MG63 (cell line): ENCODE measurements at regions not wholly inside any gene's neighbourhood (a gene's known extent, or its start where the extent isn't known, plus 50 kb on each side); places are given as distances from the start of the nearest gene placed in this dataset.

Experiments used
- DNase-seq: peaks from one replicate; pipeline ENCODE4 v3.0.0-alpha.2; 2020
- H3K27me3 ChIP-seq: fragments of 250-450 bp; sonication (Bioruptor Pico); 2 replicates; pipeline ENCODE4 v1.5.1; 2020; ENCODE audit warnings: mild to moderate bottlenecking, moderate library complexity
- H3K36me3 ChIP-seq: fragments of 250-450 bp; sonication (Bioruptor Pico); 2 replicates; pipeline ENCODE4 v1.5.1; 2020; ENCODE audit warnings: mild to moderate bottlenecking, moderate library complexity
- H3K4me3 ChIP-seq: fragments of 250-450 bp; sonication (Bioruptor Pico); 2 replicates; pipeline ENCODE4 v1.5.1; 2020; ENCODE audit warnings: mild to moderate bottlenecking, moderate library complexity
- H3K9me3 ChIP-seq: fragments of 250-450 bp; sonication (Bioruptor Pico); 2 replicates; pipeline ENCODE4 v1.5.1; 2020; ENCODE audit warnings: mild to moderate bottlenecking, moderate library complexity

DNA sequence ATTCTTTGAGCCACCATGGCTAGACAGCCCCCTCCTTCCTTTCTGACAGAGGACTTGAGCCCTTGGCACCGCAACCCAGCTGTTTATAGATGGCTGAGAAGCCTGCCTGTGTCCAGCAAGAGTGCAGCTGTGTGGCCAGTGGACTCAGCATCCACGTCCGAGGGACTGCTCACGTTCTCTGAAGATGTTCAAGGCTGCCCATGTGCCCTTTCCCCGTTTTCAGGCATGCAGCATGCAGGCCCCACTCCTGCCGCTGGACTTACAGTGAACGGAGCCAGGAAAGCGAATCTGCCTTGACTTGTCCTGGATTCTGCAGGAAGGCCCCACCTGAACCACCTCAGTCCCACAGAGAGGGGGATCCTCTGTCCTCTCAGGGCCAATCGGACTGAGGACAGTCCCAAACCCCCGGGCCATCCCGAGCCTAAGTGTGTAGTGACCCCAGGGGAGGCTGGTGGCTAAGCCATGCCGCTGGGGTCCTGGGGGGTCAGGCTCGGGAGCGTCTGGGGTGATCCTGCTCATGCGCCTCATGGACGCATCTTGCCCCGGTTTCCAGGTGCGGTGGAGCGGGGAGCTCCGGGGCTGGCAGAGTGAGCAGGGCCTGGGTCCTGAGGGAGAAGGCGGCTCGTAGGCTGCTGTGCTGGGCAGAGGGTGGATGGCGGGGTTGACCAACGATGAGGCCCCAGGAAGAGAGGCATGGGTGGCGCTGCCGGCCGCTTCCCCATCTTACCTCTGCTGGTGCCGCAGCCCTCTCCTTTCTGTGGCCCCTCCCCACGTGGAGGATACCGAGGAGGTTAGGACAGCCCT, 170.7 kb downstream of the CTTN start:
- H3K4me3 ChIP-seq: no peak overlapping the region
- DNase-seq: no peak
- H3K36me3 ChIP-seq: no peaks in the 10 kb centered on the region
- H3K9me3 ChIP-seq: no peaks in the 10 kb centered on the region
- H3K27me3 ChIP-seq: no peaks in the 10 kb centered on the region

DNA sequence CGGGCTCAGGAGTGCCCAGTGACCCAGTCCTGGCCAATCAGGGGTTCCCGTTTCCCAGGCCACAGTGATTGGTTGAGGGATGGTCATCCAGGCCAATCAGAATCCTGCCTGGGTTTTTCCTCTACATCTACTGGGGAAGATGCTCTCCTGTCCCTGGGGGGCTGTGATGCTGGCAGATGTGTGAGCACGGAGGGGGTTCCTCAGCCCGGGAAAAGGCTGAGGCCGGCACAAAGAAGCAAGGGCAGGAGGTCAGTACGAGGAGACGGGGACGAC, 171.2 kb downstream of the CTTN start:
- no peak for DNase-seq
- Histone ChIP-seq H3K9me3 (no peaks in the 10 kb centered on the region), H3K36me3 (no peaks in the 10 kb centered on the region), H3K27me3 (no peaks in the 10 kb centered on the region), H3K4me3 (no peak overlapping the region)

DNA sequence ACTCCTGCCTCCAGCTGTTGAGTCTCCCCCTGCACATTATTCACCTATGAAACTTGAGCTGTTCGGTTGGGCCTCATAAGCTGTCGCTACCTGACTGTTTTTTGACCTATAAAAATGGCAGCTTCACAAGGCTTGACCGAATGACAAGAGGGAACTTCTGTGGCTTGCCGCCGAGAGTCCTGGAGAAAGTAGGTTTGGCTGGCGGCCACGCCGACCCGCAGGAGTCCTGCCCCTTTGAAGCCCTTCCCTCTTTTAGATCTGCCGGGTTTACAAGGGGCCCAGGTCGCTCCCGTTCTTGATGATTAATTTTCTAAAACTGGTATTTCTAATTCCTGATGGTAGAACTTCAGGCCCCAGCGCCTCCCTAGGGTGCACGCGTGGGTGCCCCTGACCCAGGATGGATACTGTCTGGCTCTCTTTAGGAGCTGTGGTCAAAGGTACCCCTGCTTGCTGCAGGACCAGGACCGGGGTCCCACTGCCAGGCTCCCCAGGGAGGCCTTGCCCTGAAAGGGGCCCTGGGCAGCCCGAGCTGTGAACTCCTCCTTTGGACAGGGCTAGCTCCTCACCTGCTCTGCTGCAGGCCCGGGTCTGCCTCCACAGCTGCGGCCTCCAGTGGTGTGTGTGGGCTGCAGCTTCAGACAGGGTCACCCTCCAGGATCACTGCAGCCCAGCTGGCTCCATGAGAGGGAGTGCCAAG, 171.8 kb downstream of the CTTN start:
- H3K9me3 ChIP-seq: no peaks in the 10 kb centered on the region
- DNase-seq: no peak

DNA sequence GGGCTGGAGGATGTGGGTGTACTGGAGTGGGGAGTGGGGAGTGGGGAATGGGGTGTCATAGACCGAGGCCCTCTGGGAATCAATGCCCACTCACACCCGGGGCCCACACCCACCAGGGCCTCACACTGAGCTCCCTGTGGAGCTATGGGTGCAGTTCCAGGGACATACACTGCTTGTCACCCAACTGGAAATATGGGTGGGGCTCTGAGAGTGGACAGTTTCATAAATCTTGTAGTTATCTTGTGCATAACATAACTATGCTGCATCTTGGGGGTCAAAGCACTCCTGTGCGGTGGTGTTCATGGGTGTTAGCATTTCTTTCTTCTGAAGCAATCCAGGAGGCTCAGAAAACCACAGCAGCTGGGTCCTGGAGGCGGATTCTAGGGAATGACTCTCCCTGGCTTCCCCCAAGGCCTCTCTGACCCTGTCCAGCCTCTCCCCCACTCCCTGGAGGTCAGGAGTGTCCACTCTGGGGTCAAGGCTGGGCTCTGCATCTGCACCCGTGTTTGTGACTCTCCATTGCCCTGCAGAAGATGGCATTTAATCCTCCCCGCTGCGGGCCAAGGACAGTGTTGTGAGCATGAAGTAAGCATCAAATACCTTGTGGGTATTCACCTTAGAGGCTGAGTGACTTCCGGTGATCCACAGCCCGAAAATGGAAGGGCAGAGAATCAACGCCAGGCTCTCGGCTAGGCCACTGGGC, 172.5 kb downstream of the CTTN start:
- Histone ChIP-seq H3K9me3 (no peaks in the 10 kb centered on the region), H3K27me3 (no peaks in the 10 kb centered on the region), H3K36me3 (no peaks in the 10 kb centered on the region), H3K4me3 (no peak overlapping the region)
- no peak for DNase-seq

More for the DNA sequence above, 171.8 kb downstream of the CTTN start:
- H3K4me3 ChIP-seq: no peak overlapping the region
- no peaks in the 10 kb centered on the region for H3K27me3 ChIP-seq
- H3K36me3 ChIP-seq: no peaks in the 10 kb centered on the region

DNA sequence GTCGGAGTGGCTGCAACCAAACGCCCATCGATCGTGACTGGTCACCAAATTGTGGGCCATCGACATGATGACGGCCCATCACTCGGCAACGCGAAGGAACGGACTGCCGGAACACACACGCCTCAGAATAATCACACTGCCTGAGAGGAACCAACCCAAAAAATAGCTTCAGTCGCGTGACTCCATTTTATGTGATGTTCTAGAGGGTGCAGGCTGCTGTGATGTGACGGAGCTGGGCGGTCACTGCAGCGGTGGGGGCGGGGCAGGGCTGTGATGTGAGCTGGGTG, 174.6 kb downstream of the CTTN start:
- no peak overlapping the region for H3K4me3 ChIP-seq
- H3K27me3 ChIP-seq: no peaks in the 10 kb centered on the region
- no peaks in the 10 kb centered on the region for H3K9me3 ChIP-seq
- no peak for DNase-seq
- H3K36me3 ChIP-seq: no peaks in the 10 kb centered on the region

DNA sequence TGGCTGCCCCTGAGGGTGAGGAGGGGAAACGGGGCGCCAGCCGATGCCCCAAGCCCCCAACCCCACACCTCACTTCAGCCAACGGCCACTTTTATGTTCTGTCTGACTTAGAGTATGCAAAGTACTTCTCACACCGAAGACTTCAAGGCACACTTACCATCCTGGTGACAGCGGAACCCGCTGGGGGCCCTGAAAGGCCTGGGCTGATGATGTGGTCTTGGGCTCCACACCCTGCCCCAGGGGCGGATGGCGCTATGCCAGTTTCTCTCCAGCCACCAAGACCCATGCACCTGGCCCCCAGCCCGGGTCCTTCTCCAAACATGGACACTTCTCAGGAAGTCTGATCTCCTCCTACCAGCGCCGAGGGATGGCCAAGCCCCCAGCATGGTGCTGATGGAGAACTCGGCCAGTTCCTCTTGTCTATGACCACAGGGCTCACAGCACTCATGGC, 175.4 kb downstream of the CTTN start:
- Histone ChIP-seq H3K36me3 (no peaks in the 10 kb centered on the region), H3K9me3 (no peaks in the 10 kb centered on the region), H3K4me3 (no peak overlapping the region), H3K27me3 (no peaks in the 10 kb centered on the region)
- DNase-seq: no peak

DNA sequence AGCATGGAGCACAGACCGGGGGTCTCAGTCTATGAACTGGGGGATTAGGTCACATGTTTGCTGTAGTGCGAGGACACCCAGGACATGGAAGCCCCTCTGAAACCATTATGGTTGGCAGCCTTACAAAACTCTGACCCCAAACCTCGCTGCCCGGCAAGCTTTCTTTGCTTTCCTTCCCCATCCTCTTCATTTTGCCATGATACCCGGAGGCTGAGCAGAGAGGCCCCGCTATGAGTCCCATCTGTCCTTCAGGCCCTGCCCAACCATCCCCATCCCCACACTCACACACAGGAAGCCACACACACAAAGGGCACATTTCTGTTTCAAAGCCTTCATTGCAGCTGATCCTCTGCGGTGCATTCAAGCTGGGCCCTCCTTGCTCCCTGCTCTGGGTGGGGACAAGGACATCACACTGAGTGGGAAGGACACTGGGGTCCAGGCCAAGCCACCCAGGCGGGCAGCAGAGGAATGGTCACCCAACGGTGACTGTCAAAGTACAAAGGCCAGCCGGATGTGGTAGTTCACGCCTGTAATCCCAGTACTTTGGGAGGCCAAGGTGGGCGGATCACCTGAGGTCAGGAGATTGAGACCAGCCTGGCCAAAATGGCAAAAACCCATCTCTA, 176.5 kb downstream of the CTTN start:
- no peaks in the 10 kb centered on the region for H3K27me3 ChIP-seq
- no peaks in the 10 kb centered on the region for H3K9me3 ChIP-seq
- H3K36me3 ChIP-seq: no peaks in the 10 kb centered on the region
- DNase-seq: no peak
- no peak overlapping the region for H3K4me3 ChIP-seq

DNA sequence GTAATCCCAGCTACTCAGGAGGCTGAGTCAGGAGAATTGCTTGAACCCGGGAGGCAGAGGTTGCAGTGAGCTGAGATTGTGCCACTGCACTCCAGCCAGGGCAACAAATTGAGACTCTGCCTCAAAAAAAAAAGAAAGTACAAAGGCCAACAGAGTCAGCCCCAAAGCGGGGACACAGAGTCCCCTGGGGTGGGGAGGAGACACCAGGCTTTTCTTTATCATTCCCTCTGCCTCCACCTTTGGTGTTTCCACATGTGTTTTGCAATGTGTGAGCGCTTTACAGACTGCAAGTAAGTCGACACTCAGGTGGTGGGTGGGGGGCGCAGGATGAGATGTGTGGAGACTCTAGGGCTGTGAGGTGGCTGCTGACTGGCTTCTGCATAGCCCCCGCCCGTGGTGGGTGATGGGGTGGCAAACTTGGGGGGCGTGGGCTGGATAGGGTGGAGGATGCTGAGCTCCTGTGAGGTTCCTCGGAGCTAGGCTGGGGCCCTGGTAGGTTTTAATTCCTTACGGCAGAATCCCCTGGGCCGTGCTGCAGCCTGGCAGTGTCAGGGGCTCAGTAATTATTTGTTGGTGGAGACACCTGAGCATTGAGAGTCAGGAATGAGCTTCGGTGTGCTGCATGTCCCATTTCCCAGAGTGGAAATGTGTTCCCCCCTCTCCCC, 177.2 kb downstream of the CTTN start:
- Histone ChIP-seq H3K4me3 (no peak overlapping the region), H3K9me3 (no peaks in the 10 kb centered on the region), H3K27me3 (no peaks in the 10 kb centered on the region), H3K36me3 (no peaks in the 10 kb centered on the region)
- no peak for DNase-seq

DNA sequence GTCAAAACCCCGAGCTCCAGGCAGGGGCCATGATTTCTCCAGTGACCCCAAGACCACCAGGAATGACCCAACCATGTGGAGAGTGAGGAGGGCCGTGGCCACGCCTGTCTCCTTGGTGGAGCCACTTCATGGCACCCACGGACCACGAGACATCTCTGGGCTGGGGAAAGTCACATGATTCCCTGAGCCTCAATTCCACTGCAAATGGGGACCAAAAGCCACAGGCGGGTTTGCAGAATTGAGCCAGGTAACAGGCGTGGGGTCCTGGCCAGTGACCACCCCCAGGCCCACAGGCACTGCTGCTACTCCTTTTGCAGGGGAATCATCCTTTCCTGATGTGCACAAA, 178.9 kb downstream of the CTTN start:
- H3K27me3 ChIP-seq: no peaks in the 10 kb centered on the region
- H3K36me3 ChIP-seq: no peaks in the 10 kb centered on the region
- no peaks in the 10 kb centered on the region for H3K9me3 ChIP-seq
- no peak for DNase-seq
- no peak overlapping the region for H3K4me3 ChIP-seq

DNA sequence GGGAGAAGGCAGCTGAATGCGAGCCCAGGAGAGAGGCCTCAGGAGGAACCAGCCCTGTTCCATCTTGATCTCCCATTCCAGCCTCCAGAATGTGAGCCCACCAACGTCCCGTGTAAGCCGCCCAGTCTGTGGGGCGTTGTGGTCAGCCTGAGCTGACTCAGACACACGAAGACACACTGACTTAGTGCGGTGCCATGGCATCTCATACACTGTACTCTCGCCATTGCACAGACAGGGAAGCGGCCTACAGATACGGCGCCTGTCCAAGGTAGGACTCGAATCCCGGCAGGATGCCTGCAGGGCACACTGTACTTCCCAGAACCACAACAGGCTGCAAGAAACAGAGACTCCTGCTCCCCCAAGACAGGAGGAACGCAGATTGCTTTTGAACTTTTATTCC, 179.6 kb downstream of the CTTN start:
- Histone ChIP-seq H3K4me3 (no peak overlapping the region), H3K27me3 (no peaks in the 10 kb centered on the region), H3K36me3 (no peaks in the 10 kb centered on the region), H3K9me3 (no peaks in the 10 kb centered on the region)
- no peak for DNase-seq

DNA sequence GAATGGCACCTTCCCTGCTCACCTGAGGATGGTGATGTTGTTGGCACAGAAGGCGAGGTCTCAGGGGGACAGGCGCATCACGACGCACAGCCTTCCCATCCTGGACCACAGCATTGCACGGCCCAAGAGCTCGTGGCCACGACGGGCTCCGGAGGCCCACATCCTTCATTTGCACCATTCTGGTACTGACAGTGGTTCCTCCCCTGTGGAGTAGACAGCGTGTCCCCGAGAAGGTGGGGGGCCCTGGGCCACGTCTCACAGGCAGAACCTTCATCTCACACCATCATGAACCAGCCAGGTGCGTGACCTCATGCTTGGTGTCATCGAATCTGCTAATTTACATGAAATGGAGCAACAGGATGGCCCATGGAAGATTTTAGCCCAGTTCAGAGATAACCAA, 180.0 kb downstream of the CTTN start:
- no peaks in the 10 kb centered on the region for H3K9me3 ChIP-seq
- no peaks in the 10 kb centered on the region for H3K27me3 ChIP-seq
- DNase-seq: no peak
- no peaks in the 10 kb centered on the region for H3K36me3 ChIP-seq
- no peak overlapping the region for H3K4me3 ChIP-seq

DNA sequence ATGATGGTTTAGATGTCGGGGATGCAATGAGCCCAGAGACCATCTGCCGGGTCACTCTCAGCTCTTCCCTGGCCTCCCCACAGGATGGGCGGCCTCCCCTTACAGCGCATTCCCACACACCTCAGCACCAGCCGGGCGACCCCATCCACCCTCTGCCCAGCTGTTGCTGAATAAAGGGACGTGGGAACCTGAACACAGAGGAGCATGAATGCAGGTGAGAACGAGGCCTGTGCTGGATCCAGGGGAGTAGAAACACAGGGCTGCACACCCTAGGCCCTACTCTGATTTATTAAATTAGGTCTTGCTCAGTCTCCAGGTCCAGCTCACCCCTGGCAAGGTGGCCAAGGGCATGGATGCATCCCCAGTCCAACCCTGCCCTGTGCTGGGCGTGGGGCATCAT, 180.5 kb downstream of the CTTN start:
- Histone ChIP-seq H3K36me3 (no peaks in the 10 kb centered on the region), H3K4me3 (no peak overlapping the region), H3K9me3 (no peaks in the 10 kb centered on the region), H3K27me3 (no peaks in the 10 kb centered on the region)
- no peak for DNase-seq

DNA sequence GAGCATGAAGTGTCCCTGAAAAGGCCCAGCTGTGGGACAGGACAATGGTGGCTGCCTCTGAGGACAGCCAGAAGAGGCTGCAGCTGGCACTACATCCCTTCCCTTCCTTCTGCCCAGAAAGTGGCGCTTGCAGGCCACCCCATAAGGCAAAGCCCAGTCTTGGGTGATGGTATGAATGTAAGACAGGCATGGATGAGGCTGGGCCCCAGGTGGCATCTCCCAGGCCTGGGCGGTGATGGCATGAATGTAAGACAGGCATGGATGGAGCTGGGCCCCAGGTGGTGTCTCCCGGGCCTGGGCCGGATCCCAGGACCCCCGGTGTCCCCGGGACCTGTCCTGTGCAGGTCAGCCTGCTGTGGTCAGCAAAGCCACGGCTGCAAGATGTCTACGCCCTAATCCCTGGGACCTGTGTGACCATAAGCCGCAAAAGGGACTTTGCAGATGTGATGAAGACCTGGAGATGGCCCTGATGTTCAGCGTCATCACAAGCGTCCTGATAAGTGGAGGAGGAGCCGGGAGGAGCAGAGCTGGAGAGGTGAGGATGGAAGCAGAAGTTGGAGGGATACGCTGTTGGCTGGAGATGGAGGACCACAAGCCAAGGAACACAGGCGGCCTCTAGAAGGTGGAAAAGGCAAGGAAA, 181.1 kb downstream of the CTTN start:
- Histone ChIP-seq H3K27me3 (no peaks in the 10 kb centered on the region), H3K4me3 (no peak overlapping the region), H3K9me3 (no peaks in the 10 kb centered on the region), H3K36me3 (no peaks in the 10 kb centered on the region)
- DNase-seq: no peak

DNA sequence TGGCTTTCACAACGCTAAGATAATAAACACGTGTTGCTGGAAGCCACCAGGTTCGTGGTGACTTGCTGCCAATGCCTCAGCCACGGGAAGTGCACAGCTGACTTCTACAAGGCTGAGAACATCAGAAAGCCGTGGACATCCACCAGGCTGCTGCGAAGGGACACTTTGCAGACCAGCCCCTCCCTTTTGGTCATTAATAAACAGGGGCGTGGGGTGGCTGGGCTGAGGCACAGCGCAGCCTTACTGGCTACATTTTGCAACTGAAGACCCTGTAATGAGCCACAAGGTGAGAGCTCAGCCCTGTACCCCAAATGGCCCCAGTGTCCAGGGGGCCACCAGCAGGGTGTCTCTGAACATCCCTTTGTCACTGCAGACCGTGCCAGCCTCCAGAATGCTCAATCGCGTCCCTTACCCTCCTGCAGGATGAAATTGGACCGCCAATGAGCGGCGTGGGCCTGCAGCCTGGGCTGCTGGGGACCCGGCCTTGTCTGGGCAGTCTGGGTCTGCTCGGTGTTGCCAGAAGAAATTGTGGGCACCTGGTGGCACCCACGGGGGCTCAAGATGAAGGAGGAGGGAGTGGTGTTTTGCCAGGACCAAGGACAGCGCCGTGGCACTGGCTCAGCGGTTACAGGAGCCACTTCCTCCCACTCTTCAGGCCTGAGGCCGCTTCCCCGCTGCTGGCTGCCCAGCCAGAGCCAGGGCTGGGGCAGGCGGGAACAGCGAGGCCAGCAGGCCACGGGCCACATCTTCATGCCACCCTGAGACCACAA, 181.9 kb downstream of the CTTN start:
- DNase-seq: no peak
- Histone ChIP-seq H3K4me3 (no peak overlapping the region), H3K27me3 (no peaks in the 10 kb centered on the region), H3K36me3 (no peaks in the 10 kb centered on the region), H3K9me3 (no peaks in the 10 kb centered on the region)

DNA sequence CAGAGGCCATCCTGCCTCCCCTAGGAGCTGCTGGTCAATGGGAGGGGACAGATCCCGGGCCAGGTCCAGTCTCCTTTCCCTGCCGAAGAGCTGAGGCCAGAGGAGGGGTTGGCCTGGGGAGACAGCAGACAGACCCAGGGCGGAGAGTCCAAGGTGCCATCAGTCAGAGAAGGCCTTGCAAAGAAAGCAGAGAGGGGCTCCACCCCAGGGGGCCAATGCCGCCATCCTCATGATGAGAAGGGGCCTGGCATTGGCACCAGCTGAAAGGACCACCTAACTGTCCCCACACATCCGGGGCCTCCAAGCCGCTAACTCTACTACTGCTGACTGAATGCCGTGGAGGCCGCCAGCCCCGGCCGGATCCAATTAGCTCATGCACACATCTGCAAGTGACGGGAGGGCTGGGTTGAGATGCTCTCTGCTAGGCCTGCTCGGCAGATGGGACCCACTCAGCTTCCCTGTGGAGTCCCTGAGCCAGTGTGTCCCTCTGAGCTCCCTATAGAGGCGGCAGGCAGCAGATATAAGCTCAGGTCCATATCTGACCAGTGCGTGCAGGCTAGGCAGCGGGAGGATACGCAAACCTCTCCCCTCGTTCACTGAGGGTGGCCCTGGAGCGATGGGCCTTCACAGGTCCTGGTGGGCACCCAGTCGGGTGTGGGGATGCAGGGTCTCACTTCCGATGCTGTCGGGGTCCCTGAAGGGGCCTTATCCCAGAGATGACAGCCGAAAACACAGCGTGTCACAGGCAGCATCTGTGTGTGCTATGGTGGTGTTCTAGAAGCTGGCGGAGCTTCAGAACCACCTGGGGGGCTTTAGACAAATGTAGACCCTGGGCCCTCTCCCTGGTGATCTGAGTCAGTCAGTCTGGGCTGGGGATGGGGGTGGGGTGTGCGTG, 183.9 kb downstream of the CTTN start:
- DNase-seq: no peak
- no peaks in the 10 kb centered on the region for H3K36me3 ChIP-seq
- no peak overlapping the region for H3K4me3 ChIP-seq
- no peaks in the 10 kb centered on the region for H3K9me3 ChIP-seq
- H3K27me3 ChIP-seq: no peaks in the 10 kb centered on the region
